ENCODE measurements at regions not wholly inside any gene's neighbourhood (a gene's known extent, or its start where the extent isn't known, plus 50 kb on each side); places are given as distances from the start of the nearest gene placed in this dataset.
"Not testable (repeated sequence)": the region's sequence is repeated elsewhere in the genome, so short reads cannot be mapped to it uniquely, and the experiment has no call there.

DNA sequence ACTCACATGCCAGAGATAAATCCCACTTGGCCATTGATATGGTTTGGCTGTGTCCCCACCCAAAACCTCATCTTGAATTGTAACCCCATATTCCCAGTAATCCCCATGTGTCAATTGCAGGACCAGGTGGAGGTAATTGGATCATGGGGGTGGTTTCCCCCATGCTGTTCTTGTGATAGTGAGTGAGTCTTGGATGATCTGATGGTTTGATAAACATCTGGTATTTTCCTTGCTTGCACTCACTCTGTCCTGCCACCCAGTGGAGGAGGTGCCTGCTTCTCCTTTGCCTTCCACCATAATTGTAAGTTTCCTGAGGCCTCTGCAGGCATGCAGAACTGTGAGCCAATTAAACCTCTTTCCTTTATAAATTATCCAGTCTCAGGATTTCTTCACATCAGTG is 50.4 kb upstream of the B3GAT2 start:
- not testable (repeated sequence) for H3K4me3 ChIP-seq; H3K27ac ChIP-seq; DNase-seq (ENCODE audit: low spot score)

DNA sequence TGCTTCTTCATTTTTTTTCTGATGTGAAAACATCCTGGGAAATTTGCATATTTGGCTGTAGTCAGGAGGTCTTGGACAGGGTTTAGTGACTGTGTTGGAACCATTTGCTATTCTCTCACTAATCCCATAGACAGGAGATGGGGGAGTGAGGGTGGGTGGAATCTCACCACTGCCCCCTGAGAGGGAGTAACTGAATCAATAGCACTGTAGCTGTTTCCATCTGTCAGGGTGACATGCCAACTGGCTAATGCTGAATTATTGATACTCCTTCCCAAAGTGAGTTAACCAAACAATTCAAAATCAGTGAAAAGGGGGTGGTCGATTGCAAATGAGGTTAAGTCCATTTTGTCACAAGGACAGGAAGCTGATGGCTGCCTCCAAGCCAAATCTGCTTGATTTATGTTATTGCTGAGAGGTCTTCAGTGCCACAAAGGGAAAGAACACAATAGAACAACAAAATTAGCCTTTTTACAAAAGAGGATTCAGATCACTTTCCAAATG is 55.1 kb upstream of the B3GAT2 start:
- TF ChIP-seq, protein P1, sequence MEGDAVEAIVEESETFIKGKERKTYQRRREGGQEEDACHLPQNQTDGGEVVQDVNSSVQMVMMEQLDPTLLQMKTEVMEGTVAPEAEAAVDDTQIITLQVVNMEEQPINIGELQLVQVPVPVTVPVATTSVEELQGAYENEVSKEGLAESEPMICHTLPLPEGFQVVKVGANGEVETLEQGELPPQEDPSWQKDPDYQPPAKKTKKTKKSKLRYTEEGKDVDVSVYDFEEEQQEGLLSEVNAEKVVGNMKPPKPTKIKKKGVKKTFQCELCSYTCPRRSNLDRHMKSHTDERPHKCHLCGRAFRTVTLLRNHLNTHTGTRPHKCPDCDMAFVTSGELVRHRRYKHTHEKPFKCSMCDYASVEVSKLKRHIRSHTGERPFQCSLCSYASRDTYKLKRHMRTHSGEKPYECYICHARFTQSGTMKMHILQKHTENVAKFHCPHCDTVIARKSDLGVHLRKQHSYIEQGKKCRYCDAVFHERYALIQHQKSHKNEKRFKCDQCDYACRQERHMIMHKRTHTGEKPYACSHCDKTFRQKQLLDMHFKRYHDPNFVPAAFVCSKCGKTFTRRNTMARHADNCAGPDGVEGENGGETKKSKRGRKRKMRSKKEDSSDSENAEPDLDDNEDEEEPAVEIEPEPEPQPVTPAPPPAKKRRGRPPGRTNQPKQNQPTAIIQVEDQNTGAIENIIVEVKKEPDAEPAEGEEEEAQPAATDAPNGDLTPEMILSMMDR (IDR thresholded peaks at IDR 0.05), result no peak
- H3K27ac ChIP-seq, result no peak overlapping the region
- no peak overlapping the region for H3K4me3 ChIP-seq
- DNase-seq (ENCODE audit: low spot score), result no peak

DNA sequence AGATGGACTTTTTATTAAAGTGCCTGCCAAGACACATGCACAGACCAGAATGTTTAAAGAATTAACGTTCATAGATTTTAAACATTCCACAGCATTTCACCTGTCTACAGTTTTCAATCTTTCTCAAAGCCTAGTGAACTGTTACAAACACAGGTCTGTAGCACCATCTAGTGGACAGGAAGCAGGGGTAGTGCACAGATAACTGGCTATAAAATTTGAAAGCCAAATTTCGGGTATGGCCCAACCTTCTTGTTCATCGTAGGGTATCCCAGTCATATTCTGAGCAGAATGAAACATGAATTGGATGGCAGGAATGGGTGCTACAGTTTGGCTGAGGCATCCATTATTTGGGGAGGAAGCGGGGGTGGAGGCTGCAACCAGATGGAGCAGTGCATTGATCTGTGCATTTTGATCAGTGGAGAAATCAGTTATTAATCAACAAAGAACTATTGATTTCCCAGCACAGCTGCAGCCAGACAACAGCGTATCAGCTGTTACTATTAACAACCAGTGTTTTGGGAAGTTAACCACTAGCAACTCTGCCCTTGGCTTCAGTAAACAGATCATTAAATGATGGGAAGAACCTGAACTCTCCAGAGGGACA is 56.1 kb upstream of the B3GAT2 start:
- H3K27ac ChIP-seq, result no peak overlapping the region
- no peak overlapping the region for H3K4me3 ChIP-seq
- TF ChIP-seq, protein P1 (IDR thresholded peaks at IDR 0.05), result peak; percentile 50
- DNase-seq (ENCODE audit: low spot score), result no peak

DNA sequence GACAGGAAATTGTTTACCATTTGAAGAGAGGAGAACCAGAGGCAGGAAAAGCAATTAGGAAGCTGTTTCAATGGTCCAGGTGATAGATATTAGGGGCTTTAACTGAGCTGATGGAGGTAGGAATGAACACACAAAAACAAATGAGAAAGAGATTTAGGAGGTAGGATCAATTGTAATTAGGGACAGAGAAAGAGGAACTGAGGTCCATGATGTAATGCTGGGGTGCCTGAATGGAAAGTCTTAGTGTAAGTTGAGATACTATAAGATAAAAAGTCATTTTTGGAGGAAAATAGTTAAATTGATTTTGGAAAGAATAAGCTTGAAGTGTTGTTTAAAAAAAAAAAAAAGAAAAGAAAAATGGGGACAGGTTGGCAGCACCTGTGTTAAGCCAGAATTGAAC is 58.5 kb upstream of the B3GAT2 start:
- no peak for DNase-seq (ENCODE audit: low spot score)
- H3K27ac ChIP-seq, result no peak overlapping the region
- H3K4me3 ChIP-seq, result no peak overlapping the region
- TF ChIP-seq, protein P1 (IDR thresholded peaks at IDR 0.05), result no peak

DNA sequence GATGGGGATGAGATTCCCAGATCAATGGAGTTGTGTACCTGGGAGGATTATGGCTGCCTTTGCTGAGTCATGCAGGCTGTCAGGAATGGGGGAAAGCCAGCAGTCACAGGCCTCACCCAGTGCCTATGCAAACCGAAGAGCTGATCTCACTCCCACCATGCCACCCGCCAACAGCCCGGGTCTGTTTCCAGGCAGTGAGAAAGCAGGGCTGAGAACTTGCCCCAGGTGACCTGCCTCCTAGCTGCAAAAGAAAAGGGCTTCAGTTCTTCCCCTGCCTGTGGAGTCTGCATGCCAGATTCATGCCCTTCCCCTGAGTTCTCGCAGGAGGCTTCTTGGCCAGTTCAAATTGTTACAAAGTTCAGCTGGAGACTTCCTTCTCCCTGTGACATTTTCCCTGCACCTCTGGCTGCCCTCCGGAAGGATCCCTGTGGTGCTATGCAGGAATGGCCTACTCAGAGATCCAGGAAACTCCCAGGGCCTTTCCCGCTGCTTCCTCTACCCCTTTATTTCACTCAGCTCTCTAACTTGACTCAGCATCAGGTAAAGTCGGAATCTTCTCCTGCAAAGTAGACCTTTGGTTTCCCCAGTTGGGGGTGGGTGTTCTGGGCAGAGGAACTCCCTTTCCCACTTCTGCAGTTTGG is 71.5 kb upstream of the B3GAT2 start:
- TF ChIP-seq, protein P1 (IDR thresholded peaks at IDR 0.05), result no peak
- H3K27ac ChIP-seq, result no peak overlapping the region
- no peak overlapping the region for H3K4me3 ChIP-seq
- DNase-seq (ENCODE audit: low spot score), result no peak

DNA sequence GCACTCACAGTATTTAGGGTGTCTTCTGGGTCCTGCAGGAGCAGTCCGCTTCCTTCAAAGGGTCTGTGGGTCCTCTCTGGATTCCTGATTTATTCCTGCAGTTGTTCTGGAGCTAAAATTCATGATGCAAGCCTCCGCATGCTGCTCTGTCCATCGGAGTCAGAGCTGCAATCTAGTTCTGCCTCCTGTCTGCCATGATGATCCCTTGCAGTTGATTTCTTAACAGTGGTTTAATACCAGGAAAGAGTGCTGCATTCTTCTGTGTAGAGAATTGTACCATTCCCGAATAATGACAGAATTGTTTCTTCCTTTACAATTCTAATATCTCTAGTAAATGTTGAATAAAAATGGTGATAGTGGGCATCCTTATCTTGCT is 72.0 kb upstream of the B3GAT2 start:
- H3K4me3 ChIP-seq, result no peak overlapping the region
- TF ChIP-seq, protein P1 (IDR thresholded peaks at IDR 0.05), result no peak
- DNase-seq (ENCODE audit: low spot score), result no peak
- no peak overlapping the region for H3K27ac ChIP-seq

DNA sequence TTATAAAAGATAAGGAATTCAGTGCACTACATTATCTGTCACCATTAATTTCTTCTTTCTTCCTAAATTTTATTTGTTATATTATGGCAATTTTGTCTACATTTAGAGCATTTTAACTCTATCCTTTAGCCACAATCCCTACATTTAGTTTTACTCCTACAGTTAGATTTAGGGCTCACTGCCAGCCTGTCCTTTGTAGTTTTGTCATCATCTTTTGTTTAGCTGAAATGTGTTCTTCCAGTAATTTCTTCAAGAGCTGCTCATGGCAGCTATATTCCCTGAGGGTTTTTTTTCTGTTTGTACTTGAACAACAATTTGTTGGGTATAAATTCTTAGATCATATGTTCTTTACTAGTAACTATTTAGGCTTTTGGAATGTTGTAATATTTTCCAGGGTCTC is 72.7 kb upstream of the B3GAT2 start:
- DNase-seq (ENCODE audit: low spot score), result no peak
- TF ChIP-seq, protein P1 (IDR thresholded peaks at IDR 0.05), result no peak
- H3K4me3 ChIP-seq, result no peak overlapping the region
- no peak overlapping the region for H3K27ac ChIP-seq

Measured in coronary artery (tissue), 2 donors.